ENCODE measurements at regions not wholly inside any gene's neighbourhood (a gene's known extent, or its start where the extent isn't known, plus 50 kb on each side); places are given as distances from the start of the nearest gene placed in this dataset.

GRCh38 chr2:167900435-167901114 is 346.8 kb downstream of the STK39 start:
- WGBS, 2 donors: 90 to 95% methylated on average over 3 of the region's 3 CpGs
- Histone ChIP-seq H3K9me3 (no peaks in the 10 kb centered on the region), H3K4me1 (no peaks in the 10 kb centered on the region), H3K36me3 (no peaks in the 10 kb centered on the region), H3K27me3 (no peaks in the 10 kb centered on the region), H3K27ac (no peak overlapping the region), H3K4me3 (no peak overlapping the region)
- TF ChIP-seq, protein P1, sequence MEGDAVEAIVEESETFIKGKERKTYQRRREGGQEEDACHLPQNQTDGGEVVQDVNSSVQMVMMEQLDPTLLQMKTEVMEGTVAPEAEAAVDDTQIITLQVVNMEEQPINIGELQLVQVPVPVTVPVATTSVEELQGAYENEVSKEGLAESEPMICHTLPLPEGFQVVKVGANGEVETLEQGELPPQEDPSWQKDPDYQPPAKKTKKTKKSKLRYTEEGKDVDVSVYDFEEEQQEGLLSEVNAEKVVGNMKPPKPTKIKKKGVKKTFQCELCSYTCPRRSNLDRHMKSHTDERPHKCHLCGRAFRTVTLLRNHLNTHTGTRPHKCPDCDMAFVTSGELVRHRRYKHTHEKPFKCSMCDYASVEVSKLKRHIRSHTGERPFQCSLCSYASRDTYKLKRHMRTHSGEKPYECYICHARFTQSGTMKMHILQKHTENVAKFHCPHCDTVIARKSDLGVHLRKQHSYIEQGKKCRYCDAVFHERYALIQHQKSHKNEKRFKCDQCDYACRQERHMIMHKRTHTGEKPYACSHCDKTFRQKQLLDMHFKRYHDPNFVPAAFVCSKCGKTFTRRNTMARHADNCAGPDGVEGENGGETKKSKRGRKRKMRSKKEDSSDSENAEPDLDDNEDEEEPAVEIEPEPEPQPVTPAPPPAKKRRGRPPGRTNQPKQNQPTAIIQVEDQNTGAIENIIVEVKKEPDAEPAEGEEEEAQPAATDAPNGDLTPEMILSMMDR (IDR thresholded peaks at IDR 0.05): no peak
- TF ChIP-seq EP300 (IDR thresholded peaks at IDR 0.05) (no peak), POLR2A (IDR thresholded peaks at IDR 0.05) (no peak), POLR2AphosphoS5 (IDR thresholded peaks at IDR 0.05) (no peak)
- intact Hi-C loops (cut with DNase I): no loop called here
- DNase-seq: no peak

DNA sequence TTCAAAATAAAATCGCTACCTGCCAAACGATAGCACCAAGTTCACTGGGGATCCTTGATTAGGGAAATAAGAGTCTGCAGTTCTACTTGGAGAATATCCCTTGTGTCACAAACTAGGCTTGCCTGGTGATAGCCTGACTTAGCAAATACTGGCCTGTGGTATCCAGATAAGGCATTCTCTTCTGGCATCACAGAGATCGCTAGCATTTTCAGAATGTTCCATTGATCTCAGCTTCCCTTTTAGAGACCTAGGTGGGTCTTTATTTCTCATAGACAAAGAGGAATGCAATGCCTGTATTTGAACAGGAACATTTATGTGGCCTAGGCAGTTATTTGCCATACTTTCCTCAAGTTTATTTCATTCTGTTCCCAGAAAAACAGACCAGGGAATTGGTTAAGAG is 349.1 kb downstream of the STK39 start:
- TF ChIP-seq EP300 (IDR thresholded peaks at IDR 0.05): no peak
- no peak for TF ChIP-seq POLR2AphosphoS5 (IDR thresholded peaks at IDR 0.05)
- TF ChIP-seq, protein P1 (IDR thresholded peaks at IDR 0.05): no peak
- TF ChIP-seq POLR2A (IDR thresholded peaks at IDR 0.05): no peak
- Histone ChIP-seq H3K27me3 (no peaks in the 10 kb centered on the region), H3K27ac (no peak overlapping the region), H3K4me3 (no peak overlapping the region), H3K9me3 (no peaks in the 10 kb centered on the region), H3K36me3 (no peaks in the 10 kb centered on the region), H3K4me1 (no peaks in the 10 kb centered on the region)
- intact Hi-C loops (cut with DNase I): no loop called here
- 89% methylated on average over 3 of the region's 3 CpGs for WGBS, 2 donors
- DNase-seq: no peak

DNA sequence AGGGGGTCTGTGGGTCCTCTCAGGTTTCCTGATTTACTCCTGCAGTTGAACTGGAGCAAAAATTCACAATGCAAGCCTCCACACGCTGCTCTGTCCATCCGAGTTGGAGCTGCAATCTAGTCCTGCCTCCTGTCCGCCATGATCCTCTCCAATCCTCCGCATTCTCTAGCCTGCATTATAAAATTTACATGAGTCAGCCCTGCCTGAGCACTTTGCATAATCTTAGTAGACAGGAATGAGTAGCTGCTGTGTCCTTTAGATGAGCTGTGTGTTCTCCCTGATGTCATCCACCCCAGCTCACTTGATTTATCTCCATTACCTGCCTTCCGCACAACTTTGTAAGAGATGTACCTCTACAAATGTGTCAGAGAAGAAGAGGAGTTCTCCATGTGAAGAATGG is 355.6 kb downstream of the STK39 start:
- 92 to 95% methylated on average over 5 of the region's 5 CpGs for WGBS, 2 donors
- H3K36me3 ChIP-seq: no peaks in the 10 kb centered on the region
- H3K4me3 ChIP-seq: no peak overlapping the region
- no peak for DNase-seq
- no peaks in the 10 kb centered on the region for H3K4me1 ChIP-seq
- no peak overlapping the region for H3K27ac ChIP-seq
- H3K9me3 ChIP-seq: peaks cover 0 to 6% (median 2%) of the 10 kb centered on the region in 4 donors
- intact Hi-C loops (cut with DNase I): no loop called here
- no peak for TF ChIP-seq EP300 (IDR thresholded peaks at IDR 0.05)
- TF ChIP-seq POLR2A (IDR thresholded peaks at IDR 0.05): no peak
- TF ChIP-seq, protein P1 (IDR thresholded peaks at IDR 0.05): no peak
- H3K27me3 ChIP-seq: no peaks in the 10 kb centered on the region

DNA sequence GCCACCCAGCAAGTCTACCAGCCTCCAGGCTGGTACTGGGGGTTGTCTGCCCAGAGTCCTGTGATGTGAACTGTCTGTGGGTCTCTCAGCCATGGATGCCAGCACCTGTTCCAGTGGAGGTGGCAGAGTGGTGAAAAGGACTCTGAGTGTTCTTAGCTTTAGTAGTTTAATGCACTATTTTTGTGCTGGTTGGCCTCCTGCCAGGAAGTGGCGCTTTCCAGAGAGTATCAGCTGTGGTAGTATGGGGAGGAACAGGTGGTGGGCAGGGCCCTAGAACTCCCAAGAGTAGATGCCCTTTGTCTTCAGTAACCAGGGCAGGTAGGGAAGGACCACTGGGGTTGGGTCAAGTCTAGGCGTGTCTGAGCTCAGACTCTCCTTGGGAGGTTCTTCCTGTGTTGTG is 356.7 kb downstream of the STK39 start:
- 91 to 92% methylated on average over 2 of the region's 2 CpGs for WGBS, 2 donors
- no peak for DNase-seq
- intact Hi-C loops (cut with DNase I): no loop called here
- Histone ChIP-seq H3K27me3 (no peaks in the 10 kb centered on the region), H3K4me3 (no peak overlapping the region), H3K9me3 (peaks cover 0 to 6% (median 2%) of the 10 kb centered on the region in 4 donors), H3K27ac (no peak overlapping the region), H3K36me3 (no peaks in the 10 kb centered on the region), H3K4me1 (no peaks in the 10 kb centered on the region)
- no peak for TF ChIP-seq EP300 (IDR thresholded peaks at IDR 0.05)
- TF ChIP-seq, protein P1 (IDR thresholded peaks at IDR 0.05): no peak
- TF ChIP-seq POLR2AphosphoS5 (IDR thresholded peaks at IDR 0.05): no peak
- TF ChIP-seq POLR2A (IDR thresholded peaks at IDR 0.05): no peak

GRCh38 chr2:167880415-167880814 is 367.0 kb downstream of the STK39 start:
- Histone ChIP-seq H3K27me3 (no peaks in the 10 kb centered on the region), H3K36me3 (no peaks in the 10 kb centered on the region), H3K4me1 (no peaks in the 10 kb centered on the region), H3K9me3 (no peaks in the 10 kb centered on the region), H3K27ac (no peak overlapping the region), H3K4me3 (no peak overlapping the region)
- intact Hi-C loops (cut with DNase I): no loop called here
- 91 to 96% methylated on average over 1 of the region's 1 CpG for WGBS, 2 donors
- TF ChIP-seq POLR2A (IDR thresholded peaks at IDR 0.05) (no peak), POLR2AphosphoS5 (IDR thresholded peaks at IDR 0.05) (no peak), EP300 (IDR thresholded peaks at IDR 0.05) (no peak)
- TF ChIP-seq, protein P1 (IDR thresholded peaks at IDR 0.05): no peak
- no peak for DNase-seq
